ENCODE measurements at regions not wholly inside any gene's neighbourhood (a gene's known extent, or its start where the extent isn't known, plus 50 kb on each side); places are given as distances from the start of the nearest gene placed in this dataset.

DNA sequence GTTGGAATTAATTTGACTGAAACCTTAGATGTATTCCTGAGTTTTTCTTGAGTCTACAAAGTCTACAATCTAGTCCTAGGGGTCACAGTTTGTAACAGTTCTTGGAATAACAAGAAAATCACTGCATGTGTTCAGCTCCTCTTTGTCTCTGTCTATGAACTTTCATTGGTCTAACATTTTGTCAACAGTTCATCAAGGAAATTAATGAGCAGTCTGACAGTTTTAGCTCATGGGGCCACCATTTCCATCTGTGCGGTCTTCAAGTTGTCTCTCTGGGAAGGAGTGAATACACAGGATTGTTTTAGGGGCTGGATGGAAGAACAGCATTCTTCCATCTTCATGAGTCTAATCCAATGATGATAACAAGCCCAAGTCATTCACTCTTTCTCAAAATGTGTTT, 276.4 kb downstream of the TMEM167A start:
- TF ChIP-seq TAF1 (IDR thresholded peaks at IDR 0.05; ENCODE audit: borderline replicate concordance, low read depth, low read length) (no peak), TCF7 (IDR thresholded peaks at IDR 0.05; ENCODE audit: borderline replicate concordance) (no peak), NR2C2 (IDR thresholded peaks at IDR 0.05; ENCODE audit: borderline replicate concordance, control insufficient read depth, insufficient read length, low read depth) (no peak), HDAC2 (IDR thresholded peaks at IDR 0.05) (no peak), GATAD2B (conservative IDR thresholded peaks at IDR 0.05; ENCODE audit: low read depth) (no peak), RCOR1 (conservative IDR thresholded peaks at IDR 0.05; ENCODE audit: low read depth, low read length) (no peak), CBFB (IDR thresholded peaks at IDR 0.05; ENCODE audit: low read depth) (no peak)
- TF ChIP-seq, protein P1, sequence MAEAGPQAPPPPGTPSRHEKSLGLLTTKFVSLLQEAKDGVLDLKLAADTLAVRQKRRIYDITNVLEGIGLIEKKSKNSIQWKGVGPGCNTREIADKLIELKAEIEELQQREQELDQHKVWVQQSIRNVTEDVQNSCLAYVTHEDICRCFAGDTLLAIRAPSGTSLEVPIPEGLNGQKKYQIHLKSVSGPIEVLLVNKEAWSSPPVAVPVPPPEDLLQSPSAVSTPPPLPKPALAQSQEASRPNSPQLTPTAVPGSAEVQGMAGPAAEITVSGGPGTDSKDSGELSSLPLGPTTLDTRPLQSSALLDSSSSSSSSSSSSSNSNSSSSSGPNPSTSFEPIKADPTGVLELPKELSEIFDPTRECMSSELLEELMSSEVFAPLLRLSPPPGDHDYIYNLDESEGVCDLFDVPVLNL (IDR thresholded peaks at IDR 0.05; ENCODE audit: low read depth, low read length), result no peak
- TF ChIP-seq, protein P2, sequence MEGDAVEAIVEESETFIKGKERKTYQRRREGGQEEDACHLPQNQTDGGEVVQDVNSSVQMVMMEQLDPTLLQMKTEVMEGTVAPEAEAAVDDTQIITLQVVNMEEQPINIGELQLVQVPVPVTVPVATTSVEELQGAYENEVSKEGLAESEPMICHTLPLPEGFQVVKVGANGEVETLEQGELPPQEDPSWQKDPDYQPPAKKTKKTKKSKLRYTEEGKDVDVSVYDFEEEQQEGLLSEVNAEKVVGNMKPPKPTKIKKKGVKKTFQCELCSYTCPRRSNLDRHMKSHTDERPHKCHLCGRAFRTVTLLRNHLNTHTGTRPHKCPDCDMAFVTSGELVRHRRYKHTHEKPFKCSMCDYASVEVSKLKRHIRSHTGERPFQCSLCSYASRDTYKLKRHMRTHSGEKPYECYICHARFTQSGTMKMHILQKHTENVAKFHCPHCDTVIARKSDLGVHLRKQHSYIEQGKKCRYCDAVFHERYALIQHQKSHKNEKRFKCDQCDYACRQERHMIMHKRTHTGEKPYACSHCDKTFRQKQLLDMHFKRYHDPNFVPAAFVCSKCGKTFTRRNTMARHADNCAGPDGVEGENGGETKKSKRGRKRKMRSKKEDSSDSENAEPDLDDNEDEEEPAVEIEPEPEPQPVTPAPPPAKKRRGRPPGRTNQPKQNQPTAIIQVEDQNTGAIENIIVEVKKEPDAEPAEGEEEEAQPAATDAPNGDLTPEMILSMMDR (IDR thresholded peaks at IDR 0.05 in 2 of 3, conservative IDR thresholded peaks at IDR 0.05 in 1 of 3; ENCODE audit: control insufficient read depth in 2 of 3, extremely low read depth in 1 of 3, insufficient read depth in 1 of 3, low read depth in 3 of 3, low read length in 3 of 3), result no peak
- TF ChIP-seq, protein P3, sequence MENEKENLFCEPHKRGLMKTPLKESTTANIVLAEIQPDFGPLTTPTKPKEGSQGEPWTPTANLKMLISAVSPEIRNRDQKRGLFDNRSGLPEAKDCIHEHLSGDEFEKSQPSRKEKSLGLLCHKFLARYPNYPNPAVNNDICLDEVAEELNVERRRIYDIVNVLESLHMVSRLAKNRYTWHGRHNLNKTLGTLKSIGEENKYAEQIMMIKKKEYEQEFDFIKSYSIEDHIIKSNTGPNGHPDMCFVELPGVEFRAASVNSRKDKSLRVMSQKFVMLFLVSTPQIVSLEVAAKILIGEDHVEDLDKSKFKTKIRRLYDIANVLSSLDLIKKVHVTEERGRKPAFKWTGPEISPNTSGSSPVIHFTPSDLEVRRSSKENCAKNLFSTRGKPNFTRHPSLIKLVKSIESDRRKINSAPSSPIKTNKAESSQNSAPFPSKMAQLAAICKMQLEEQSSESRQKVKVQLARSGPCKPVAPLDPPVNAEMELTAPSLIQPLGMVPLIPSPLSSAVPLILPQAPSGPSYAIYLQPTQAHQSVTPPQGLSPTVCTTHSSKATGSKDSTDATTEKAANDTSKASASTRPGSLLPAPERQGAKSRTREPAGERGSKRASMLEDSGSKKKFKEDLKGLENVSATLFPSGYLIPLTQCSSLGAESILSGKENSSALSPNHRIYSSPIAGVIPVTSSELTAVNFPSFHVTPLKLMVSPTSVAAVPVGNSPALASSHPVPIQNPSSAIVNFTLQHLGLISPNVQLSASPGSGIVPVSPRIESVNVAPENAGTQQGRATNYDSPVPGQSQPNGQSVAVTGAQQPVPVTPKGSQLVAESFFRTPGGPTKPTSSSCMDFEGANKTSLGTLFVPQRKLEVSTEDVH (IDR thresholded peaks at IDR 0.05; ENCODE audit: low read depth, partially characterized antibody), result no peak
- TF ChIP-seq, protein P4, sequence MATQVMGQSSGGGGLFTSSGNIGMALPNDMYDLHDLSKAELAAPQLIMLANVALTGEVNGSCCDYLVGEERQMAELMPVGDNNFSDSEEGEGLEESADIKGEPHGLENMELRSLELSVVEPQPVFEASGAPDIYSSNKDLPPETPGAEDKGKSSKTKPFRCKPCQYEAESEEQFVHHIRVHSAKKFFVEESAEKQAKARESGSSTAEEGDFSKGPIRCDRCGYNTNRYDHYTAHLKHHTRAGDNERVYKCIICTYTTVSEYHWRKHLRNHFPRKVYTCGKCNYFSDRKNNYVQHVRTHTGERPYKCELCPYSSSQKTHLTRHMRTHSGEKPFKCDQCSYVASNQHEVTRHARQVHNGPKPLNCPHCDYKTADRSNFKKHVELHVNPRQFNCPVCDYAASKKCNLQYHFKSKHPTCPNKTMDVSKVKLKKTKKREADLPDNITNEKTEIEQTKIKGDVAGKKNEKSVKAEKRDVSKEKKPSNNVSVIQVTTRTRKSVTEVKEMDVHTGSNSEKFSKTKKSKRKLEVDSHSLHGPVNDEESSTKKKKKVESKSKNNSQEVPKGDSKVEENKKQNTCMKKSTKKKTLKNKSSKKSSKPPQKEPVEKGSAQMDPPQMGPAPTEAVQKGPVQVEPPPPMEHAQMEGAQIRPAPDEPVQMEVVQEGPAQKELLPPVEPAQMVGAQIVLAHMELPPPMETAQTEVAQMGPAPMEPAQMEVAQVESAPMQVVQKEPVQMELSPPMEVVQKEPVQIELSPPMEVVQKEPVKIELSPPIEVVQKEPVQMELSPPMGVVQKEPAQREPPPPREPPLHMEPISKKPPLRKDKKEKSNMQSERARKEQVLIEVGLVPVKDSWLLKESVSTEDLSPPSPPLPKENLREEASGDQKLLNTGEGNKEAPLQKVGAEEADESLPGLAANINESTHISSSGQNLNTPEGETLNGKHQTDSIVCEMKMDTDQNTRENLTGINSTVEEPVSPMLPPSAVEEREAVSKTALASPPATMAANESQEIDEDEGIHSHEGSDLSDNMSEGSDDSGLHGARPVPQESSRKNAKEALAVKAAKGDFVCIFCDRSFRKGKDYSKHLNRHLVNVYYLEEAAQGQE (IDR thresholded peaks at IDR 0.05; ENCODE audit: low read depth, low read length), result no peak
- TF ChIP-seq, protein P5, sequence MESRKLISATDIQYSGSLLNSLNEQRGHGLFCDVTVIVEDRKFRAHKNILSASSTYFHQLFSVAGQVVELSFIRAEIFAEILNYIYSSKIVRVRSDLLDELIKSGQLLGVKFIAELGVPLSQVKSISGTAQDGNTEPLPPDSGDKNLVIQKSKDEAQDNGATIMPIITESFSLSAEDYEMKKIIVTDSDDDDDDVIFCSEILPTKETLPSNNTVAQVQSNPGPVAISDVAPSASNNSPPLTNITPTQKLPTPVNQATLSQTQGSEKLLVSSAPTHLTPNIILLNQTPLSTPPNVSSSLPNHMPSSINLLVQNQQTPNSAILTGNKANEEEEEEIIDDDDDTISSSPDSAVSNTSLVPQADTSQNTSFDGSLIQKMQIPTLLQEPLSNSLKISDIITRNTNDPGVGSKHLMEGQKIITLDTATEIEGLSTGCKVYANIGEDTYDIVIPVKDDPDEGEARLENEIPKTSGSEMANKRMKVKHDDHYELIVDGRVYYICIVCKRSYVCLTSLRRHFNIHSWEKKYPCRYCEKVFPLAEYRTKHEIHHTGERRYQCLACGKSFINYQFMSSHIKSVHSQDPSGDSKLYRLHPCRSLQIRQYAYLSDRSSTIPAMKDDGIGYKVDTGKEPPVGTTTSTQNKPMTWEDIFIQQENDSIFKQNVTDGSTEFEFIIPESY (IDR thresholded peaks at IDR 0.05), result no peak
- TF ChIP-seq, protein P6, sequence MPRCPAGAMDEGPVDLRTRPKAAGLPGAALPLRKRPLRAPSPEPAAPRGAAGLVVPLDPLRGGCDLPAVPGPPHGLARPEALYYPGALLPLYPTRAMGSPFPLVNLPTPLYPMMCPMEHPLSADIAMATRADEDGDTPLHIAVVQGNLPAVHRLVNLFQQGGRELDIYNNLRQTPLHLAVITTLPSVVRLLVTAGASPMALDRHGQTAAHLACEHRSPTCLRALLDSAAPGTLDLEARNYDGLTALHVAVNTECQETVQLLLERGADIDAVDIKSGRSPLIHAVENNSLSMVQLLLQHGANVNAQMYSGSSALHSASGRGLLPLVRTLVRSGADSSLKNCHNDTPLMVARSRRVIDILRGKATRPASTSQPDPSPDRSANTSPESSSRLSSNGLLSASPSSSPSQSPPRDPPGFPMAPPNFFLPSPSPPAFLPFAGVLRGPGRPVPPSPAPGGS (IDR thresholded peaks at IDR 0.05; ENCODE audit: borderline replicate concordance, insufficient read depth, low read depth, low read length, poor library complexity, severe bottlenecking), result no peak

All from GM12878 (cell line).